ENCODE measurements at regions not wholly inside any gene's neighbourhood (a gene's known extent, or its start where the extent isn't known, plus 50 kb on each side); places are given as distances from the start of the nearest gene placed in this dataset.
"Not testable (repeated sequence)": the region's sequence is repeated elsewhere in the genome, so short reads cannot be mapped to it uniquely, and the experiment has no call there.

DNA sequence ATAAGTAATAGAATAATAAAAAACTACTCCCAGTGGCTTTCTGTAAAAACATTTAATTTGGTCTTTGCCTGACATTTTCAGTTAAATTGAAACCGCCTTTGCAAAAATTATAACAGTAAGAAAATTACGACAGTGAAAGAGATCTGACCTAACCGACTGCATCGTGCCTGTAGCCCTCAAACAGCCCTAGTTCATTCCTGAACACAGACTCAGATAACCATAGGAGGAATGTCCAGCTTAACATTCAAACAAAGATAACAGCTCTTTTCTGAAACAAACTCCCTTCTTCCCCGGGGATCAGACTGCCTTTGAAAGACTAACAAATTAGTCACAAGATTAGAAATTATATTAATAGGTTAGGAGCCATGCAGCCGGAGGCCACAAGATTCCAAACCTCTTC, 252.5 kb upstream of the USP9Y start:
- DNase-seq (ENCODE audit: low spot score): not testable (repeated sequence)

DNA sequence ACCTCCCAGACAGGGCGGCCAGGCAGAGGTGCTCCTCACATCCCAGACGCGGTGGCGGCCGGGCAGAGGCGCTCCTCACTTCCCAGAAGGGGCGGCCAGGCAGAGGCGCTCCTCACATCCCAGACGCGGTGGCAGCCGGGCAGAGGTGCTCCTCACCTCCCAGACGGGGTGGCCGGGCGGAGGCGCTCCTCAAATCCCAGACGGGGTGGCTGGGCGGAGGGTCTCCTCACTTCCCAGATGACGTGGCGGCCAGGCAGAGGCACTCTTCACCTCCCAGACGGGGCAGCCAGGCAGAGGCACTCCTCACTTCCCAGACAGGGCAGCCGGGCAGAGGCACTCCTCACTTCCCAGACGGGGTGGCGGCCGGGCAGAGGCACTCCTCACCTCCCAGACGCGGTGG, 247.7 kb upstream of the USP9Y start:
- not testable (repeated sequence) for DNase-seq (ENCODE audit: low spot score)

DNA sequence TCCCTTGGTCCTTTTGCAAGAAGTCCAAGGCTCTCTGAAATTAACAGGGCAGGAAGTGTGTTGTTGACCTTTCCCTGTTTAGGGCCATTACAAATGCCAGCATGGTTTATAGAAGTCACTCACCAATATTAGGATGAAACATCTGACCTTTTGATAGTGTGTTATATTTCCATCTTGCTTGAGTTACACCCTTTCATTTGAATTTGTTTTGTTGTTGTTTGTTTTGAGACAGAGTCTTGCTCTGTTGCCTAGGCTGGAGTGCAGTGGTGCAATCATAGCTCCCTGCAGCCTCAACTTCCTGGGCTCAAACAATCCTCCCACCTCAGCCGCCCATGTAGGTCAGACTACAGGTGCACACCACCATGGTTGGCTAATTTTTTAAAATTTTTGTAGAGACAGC, 241.1 kb upstream of the USP9Y start:
- no peak for DNase-seq (ENCODE audit: low spot score)

- no peak for DNase-seq (ENCODE audit: low spot score)
Observed at GRCh38 chrY:12464155-12464554, 236.9 kb upstream of the USP9Y start.

GRCh38 chrY:12465706-12466105, 235.3 kb upstream of the USP9Y start:
- no peak for DNase-seq (ENCODE audit: low spot score)

DNA sequence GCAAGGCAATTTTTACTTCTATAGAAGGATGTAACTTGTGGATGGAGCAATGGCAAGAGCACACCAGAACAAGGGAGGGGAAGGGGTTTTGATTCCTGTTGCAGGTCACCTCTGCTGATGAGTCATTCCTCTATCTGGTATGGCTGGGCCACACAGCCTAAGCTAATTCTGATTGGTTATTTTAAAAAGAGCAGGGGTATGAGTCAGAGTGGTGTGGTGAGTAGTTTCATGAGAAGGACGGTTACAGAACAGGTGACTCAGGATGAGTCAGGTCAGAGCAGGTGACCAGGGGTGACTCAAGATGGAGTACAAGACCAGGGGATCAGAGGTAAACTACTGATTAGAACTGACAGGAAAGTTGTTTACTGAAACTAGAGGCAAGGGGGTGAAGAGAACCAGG, 231.9 kb upstream of the USP9Y start:
- DNase-seq (ENCODE audit: low spot score): no peak

DNA sequence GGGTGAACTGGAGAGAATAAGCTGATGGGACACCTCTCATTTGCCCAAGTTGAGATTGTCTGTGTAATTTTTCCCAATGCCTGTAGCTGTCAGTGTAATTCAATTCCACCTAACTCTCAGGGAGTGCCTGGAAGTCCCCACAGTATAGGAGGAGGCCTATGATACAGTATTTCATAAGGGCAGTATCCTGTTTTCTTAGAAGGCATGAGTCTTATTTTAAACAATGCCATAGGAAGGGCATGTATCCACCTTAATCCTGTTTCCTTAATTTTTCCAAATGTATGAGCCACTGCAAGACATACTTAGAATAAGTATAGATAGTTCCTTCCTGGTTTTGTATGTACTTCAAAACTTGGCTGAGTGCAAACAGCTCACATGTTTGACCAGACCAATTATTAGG, 226.6 kb upstream of the USP9Y start:
- no peak for DNase-seq (ENCODE audit: low spot score)

GRCh38 chrY:12479382-12479781, 221.6 kb upstream of the USP9Y start:
- peak; percentile 7 for DNase-seq (ENCODE audit: low spot score)

- no peak for DNase-seq (ENCODE audit: low spot score)
Observed at GRCh38 chrY:12483394-12483793, 217.6 kb upstream of the USP9Y start.

- DNase-seq (ENCODE audit: low spot score): no peak
Observed at GRCh38 chrY:12490558-12491209, 210.3 kb upstream of the USP9Y start.

GRCh38 chrY:12492218-12492617, 208.8 kb upstream of the USP9Y start:
- DNase-seq (ENCODE audit: low spot score): no peak

- DNase-seq (ENCODE audit: low spot score): no peak
Observed at GRCh38 chrY:12496007-12496406, 205.0 kb upstream of the USP9Y start.

- DNase-seq (ENCODE audit: low spot score): no peak
Observed at GRCh38 chrY:12500096-12500495, 200.9 kb upstream of the USP9Y start.

DNA sequence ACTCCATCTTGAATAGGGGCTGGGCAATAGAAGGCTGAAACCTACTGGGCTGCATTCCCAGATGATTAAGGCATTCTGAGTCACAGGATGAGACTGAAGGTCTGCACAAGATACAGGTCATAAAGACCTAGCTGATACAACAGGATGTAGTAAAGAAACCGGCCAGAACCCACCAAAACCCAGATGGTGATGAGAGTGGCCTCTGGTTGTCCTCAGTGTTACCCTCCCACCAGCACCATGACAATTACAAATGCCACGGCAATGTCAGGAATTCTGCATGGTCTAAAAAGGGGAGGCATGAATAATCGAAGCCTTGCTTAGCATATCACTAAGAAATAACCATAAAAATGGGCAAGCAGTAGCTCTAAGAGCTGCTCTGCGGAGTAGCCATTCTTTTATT, 197.0 kb upstream of the USP9Y start:
- DNase-seq (ENCODE audit: low spot score): not testable (repeated sequence)

- DNase-seq (ENCODE audit: low spot score): no peak
Observed at GRCh38 chrY:12517338-12517737, 183.7 kb upstream of the USP9Y start.

- no peak for DNase-seq (ENCODE audit: low spot score)
Observed at GRCh38 chrY:12525206-12525605, 175.8 kb upstream of the USP9Y start.

GRCh38 chrY:12526362-12527063, 174.5 kb upstream of the USP9Y start:
- no peak for DNase-seq (ENCODE audit: low spot score)

DNA sequence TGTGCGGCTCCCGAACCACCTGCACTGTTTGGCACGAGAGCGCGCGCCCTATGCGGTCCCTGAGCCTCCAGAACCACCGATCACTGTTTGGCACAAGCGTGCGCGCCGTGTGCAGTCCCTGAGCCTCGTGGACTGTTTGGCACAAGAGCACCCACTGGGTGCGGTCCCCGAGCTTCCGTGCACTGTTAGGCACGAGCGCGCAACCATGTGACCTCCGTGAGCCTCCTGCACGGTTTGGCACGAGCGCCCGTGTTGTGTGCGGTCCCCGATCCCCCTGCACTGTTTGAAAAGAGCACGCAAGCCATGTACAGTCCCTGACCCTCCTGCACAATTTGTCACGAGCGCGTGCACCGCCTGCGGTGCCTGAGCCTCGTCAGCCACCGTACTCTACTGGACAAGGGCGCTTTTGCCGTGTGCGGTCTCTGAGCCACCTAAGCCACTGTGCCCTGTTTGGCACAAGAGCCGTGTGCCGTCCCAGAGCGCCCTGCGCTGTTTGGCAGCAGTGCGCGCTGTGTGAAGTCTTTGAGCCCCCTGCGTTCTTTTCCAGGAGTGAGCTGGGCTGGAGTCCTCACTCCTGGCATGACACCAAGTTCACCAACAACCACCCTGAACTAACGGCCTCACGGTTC, 163.7 kb upstream of the USP9Y start:
- DNase-seq (ENCODE audit: low spot score): no peak

- DNase-seq (ENCODE audit: low spot score): peak; percentile 5
Observed at GRCh38 chrY:12546746-12547420, 154.1 kb upstream of the USP9Y start.

DNA sequence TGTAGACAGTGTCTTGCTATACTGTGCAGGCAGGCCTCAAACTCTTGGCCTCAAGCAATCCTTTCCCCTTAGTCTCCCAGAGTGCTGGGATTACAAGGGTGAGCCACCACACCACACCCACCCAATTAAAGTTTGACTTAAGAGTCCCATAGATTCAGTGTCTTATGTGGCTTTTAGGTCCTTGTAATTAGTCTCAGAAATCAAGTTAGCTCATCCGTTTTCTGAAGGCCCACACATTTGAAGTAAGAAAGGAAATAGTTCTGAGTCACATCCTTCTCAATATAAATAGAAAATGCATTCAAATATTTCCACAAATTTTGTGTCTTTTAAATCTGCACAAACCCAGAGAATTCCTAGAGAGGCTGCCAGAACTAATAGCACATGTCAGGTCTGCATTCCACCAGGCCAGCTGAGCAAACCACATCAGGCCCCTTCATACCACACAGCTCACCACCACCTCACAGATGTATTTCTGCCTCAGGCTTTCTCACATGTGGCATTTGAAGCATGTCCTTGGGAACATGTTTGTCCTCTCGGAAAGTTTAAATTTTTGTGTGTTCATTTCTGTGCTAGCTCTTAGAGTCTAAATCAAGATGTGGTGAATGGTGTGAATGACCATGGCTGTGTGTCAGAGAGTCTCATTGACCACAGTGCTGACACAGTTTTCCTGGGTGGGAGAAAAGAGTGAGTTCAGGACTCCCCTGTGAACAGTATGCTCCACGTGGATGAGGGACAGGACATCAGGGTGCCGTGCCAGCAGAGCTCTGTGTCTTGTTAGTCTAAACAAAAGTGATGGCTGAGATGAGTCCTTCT, 148.4 kb upstream of the USP9Y start:
- no peak for DNase-seq (ENCODE audit: low spot score)

- DNase-seq (ENCODE audit: low spot score): no peak
Observed at GRCh38 chrY:12553909-12554308, 147.1 kb upstream of the USP9Y start.

DNA sequence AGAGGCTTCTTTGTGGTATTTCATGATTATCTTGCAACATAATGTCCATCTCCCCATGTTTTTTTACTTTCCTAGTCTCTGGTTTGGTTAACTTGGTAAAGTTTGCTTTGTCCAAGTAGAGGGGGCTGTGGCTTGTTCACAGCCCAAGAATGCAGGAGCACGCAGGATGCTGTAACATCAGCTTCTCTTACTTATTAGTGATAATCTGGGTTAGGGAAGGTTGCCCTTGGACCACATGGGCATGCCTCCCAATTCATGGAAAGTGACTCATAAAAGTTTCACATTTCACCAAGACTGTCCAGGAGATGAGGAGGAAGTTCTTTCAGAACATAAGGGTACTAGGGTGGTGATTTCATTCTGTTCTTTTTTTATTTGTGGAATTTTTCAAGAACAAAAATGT, 146.0 kb upstream of the USP9Y start:
- no peak for DNase-seq (ENCODE audit: low spot score)
